ENCODE measurements at regions not wholly inside any gene's neighbourhood (a gene's known extent, or its start where the extent isn't known, plus 50 kb on each side); places are given as distances from the start of the nearest gene placed in this dataset.

DNA sequence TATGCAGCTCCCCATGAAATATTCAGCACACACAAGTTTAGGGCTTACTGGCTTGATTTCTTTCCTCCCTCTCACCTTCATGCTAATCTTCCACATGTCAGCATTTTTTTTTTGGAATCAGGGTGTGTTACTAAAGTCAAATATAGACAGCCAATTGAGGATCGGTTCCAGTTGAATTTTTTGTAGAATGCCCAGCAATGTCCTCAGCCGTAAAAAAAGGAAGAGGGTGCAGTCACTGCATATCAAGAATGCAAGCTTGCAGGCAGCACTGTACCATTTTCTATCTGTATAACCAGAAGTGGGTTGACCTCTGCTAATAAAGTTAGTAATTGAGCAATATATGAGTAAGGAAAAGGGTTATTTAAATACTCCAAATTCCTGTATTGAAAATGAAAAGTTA lies 51.4 kb upstream of the CHMP2B start:
- no peak for DNase-seq

DNA sequence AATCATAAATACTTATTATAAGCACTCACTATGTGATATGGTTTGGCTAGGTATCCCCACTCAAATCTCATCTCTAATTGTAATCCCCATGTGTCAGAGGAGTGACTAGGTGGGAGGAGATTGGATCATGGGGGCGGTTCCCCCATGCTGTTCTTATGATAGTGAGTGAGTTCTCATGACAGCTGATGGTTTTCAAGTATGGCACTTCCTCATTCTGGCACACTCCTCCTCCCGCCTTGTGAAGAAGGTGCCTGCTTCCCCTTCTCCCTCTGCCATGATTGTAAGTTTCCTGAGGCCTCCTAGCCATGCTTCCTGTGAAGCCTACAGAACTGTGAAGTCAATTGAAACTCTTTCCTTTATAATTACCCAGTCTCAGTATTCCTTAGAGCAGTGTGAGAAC lies 53.3 kb upstream of the CHMP2B start:
- no peak for DNase-seq

DNA sequence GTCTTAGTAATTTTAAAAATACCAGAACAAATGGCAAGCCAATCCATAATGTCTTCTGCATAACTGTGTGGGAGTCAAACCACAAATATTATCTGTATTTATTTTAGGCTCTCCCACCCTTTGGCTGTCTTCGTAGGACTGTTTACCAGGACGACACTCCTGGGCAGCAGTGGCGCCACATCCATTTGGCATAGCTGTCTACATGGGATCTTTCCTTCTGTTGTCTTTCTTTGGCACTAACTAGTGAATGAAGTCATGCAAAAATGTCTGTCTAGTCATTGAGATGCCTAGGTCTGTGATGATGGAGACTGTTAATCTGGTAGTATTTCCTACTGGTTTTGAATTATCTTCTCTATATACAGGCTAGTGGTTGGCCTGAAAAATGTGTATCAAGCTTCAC lies 54.0 kb upstream of the CHMP2B start:
- peak; percentile 45 for DNase-seq

DNA sequence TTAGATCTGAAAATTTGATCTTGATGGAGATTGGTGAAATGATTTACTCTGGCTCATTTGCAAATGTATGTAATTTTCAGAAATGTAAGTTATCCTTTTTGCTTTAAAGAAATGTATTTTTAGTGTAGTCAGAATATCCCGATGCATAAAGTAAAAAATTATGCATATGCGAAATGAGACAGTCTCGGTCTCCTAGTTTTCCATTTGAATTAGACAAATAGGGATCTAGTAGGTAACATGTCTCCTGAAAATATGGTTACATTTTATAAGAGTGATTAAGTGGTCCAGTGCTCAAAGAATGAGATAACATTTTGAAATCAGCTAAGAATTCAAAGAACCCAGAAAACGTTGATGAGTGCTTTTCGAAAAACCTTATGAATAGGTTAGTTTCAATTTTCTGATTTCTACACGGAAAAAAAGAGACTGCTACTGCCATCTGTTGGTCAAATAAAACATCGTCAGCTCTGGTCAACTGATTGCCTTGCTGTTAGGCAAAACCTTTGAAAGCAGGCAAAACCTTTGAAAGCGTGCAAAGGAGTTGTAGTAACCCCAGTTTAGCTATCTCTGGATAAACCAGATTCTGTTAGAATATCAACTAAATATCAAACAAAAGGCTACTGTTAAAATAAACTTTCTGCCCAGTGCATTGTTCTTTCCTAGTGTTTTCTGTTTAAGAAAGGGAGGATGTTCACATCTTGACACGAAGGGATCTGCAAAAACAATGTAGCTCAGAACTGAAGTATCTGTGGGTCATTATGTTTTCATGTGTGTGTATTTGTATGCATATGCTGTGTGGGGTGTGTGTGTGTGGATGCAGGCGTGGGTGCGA lies 59.3 kb upstream of the CHMP2B start:
- peak; percentile 30 for DNase-seq

DNA sequence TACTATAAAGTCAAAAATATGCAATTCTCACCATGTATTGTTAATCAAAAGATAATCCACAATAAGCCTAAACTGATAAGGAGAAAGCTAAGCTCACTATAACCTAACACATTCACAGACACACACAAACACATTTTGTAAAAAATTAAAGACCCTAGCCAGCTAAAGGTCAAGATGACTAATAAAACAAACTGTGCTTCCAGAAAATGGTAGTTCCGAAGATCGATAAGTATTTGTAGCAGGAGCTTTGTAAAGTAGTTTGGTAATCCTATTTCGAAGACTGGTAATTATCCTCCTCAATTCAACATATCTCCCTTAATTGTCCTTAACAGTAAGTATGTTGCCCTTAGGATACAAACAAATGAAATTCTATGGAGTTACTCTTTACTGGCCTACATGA lies 62.9 kb upstream of the CHMP2B start:
- no peak for DNase-seq

DNA sequence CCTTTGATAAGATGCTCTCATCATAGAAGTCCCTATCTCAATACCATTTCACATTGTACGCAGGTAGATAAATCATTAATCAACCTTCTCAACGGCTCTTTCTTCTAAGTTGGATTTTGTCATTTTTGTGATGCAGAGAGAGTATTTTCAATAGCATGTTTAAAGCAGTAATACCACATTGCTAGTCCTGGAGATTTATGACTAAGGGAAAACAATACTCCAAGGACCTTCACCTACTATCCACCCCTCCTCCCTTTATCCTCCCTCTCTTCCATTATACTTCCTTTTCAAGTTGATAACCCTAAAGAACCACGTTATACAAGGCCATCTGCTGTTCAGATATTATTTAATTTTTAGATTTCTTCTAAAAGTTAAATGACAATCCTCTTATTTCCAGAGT lies 65.3 kb upstream of the CHMP2B start:
- DNase-seq, result no peak

DNA sequence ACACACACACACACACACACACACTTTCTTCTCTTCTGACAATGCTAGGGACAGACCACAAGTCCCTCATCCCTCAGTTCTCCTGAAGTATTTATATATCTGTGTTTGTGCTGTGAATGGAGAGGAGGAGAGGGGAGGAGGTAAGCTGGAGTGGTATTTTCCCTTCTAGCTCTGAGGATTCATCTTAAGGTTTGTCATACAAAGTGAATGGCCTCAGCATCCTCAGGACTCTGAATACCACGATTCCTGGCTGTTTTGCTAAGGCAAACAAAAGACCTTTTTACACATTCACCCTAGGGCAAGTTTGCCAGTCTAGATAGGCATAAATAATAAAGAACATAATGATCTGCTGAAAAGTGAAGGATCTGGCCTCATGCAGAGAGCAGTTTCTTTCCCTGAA lies 65.7 kb upstream of the CHMP2B start:
- no peak for DNase-seq

DNA sequence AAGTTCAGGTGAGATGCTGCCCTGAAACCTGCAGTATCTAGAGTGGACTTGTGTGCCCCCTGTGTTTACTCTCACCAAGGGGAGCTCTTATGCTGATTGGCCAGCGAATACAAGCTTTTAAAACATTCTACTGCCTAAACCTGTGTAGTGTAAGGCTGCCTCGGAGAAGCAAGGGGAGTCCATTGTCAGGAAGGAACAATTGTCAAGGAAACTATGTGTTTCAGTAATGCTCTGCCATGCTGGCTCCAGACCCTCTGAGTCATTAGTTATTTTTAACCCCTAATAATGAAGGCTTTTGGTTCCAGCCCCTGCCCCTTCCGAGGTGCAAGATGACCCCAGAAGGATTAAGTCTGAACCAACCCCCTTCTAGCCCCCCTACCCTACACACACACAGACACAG lies 66.1 kb upstream of the CHMP2B start:
- DNase-seq, result no peak

DNA sequence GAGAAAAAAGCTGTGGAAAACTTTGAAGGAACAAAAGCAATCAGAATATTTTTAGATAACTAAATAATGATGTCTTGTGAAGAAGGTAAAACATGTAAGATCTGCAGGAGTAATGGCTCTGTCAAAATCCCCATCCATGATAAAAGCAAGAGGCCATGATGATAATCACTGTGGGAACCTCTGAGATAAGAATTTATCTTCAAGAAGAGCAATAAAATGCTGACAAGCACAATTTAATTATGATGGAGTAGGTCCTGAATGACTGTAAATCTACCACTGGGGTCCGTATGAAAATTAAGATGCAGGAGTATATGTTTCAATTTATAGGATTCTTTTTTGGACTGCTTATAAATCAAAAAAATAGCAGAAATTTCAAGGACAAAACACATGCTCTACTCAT lies 68.3 kb upstream of the CHMP2B start:
- no peak for DNase-seq

DNA sequence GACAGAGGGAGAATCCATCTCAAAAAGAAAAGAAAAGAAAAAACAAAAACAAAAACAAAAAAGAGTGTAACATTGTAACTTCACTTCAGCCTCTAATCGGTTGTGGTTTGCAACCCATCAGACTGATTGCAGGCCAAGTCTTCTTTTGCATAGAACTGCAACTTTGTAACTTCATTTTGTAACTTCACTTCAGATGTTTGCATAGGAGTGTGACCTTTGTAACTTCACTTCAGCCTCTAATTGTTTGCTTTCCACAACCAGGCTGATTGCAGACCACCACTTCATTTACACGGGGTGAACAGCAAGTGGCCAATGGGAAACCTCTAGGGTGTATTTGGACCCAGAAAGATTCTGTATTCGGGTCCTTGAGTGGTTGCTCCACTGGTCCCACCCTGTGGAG lies 79.1 kb upstream of the CHMP2B start:
- no peak for DNase-seq

DNA sequence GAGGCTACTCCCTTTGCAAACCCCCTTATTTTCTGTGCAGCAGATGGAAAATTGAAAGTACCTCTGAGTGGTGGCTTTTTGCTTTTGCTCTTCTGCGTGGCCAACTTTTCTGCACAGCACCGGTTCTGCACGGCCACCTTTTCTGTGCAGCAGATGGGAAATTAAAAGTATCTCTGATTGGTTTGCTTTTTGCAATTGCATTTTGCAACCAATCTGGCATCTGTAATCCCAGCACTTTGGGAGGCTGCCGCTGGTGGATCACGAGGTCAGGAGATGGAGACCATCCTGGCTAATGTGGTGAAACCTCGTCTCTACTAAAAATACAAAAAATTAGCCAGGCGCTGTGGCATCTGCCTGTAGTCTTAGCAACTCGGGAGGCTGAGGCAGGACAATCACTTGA lies 79.5 kb upstream of the CHMP2B start:
- no peak for DNase-seq

DNA sequence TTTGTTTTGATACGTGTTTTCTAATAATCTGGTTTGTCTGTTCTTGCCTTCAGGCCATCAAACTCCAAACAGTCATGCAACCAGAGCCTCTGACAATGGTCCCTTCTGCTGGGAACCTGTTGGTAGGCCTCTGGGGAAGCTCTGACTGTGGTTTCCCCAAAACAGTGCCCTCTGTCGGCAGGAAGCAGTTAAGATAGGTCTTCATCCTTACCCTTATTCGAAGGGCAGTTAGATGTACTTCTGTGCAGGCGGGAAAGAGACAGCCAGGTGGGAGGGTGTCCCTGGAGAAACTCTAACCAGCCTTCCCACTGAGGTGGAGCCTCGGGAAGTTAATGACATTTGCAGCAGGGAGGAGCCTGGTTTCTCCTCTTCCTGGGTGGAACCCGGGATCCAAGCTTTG lies 81.6 kb upstream of the CHMP2B start:
- DNase-seq, result peak; percentile 17

DNA sequence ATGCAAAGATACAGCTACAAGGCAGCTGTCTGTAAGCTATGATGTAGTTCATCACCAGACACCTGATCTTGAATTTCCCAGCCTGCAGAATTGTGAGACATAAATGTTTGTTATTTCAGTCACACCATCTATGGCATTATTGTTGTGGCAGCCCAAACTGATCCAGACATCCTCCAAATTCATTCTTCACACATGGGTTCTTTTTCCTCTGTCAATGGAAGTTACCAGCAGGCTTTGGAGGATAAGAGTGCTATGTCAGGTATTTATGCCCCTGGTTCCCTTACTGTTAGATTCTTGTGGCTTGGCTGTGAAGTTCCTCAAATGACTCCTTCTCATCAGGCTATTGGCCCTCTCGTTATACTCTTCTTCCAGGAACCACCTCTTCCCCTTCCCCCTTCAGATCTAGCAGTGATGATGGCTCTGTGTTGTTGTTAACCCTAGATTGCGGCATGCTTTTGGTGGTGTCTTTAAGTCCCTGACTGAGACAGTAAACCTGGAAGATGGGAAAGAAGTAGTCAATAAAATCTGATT lies 91.0 kb upstream of the CHMP2B start:
- no peak for DNase-seq

DNA sequence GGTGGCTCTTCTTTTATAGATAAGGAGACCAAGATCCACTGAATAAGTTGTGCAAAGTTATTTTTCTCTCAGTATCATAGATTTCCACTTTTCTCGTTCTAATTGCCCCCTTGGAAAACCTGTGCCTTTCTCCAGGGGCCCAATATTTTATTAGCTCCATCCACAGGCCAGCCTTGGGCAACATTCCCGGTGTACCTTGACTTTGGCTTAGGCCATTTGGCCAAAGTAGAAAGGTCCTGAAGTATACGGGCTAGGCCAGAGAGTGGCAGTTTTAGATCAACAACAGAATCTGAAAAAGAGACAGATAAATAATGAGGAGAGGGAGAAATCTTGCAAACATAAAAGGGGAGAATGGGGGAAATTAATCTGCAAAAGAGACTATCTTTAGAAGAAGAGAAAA lies 91.7 kb upstream of the CHMP2B start:
- no peak for DNase-seq

DNA sequence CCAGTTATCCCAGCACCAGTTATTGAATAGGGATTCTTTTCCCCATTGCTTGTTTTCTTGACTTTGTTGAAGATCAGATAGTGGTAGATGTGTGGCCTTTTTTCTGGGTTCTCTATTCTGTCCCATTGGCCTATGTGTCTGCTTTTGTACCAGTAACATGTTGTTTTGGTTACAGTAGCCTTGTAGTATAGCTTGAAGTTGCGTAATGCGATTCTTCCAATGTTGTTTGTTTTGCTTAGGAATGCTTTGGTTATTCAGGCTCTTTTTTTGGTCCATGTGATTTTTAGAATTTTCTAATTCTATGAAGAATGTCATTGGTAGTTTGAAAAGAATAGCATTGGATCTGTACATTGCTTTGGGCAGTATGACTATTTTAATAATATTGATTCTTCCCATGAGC lies 94.3 kb upstream of the CHMP2B start:
- DNase-seq, result no peak

DNA sequence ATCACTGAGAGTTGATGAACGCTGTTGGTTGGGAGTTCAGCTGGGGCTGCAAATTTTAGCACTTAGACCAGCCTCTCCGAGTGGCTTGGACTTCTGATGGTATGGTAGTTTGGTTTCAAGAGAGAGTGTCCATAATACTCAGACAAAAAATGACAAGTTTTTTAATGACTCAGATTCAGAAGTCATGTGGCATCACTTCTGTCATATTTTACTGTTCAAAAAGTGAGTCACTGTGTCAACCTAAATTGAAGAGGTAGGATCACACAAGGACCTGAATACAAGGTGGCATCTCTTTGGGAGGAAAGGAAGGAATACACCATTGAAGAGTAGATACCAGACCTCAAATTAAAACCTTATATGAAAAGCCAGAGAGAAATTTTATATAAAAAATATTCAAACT lies 99.1 kb upstream of the CHMP2B start:
- no peak for DNase-seq

DNA sequence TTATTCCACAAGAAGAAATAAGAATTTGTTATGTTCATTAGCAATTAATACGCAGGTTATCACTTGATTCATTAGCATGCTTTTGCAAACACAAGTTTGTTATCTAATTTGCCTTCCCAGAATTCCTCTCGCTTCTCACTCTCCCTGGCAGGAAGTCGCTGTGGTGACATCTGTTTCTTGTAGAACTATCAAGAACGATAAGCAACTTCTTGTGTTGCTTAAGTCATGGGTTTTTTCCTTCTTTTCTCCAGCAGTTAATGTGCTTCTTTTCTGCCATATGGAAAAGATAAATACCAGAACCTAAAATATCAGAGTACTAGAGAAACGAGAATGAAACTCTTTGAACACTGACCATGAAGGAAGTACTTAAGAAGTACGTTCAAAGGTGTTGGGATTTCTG lies 99.8 kb upstream of the CHMP2B start:
- DNase-seq, result no peak

DNA sequence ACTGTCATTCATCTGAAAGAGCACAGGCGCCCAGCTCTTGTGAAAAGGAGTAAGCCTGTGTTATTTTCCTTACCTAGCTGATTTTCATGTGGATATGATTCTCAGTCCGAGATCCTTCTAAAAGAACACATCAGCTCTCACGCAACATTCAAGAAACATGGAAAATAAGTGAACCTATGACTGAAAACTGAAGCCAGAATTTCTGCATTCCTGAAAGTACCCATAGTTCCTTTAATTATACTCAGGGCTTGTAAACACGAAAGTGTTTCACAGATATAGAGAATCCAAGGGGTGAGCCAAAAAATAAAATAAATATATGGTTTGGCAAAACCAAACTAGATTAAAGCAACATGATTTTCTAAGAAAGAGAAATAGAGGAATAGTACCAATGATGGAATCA lies 100.8 kb upstream of the CHMP2B start:
- no peak for DNase-seq

DNA sequence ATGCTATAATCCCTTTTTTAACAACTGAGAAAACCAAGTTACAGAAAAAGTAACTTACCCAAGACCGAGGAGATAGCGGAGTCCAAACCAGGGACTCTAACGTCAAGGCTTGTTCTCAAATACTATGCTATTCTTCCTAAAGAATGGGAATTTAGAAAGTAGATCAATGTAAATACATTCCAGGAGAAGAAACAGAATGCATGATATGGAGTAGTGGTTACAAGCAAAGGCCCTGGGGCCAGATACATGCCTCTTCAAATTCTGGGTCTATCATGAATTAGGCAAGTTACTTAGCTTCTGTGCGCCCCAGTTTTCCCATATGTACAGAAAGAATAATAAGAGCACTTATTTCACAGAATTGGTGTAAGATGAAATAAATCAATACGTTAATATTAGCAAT lies 102.0 kb upstream of the CHMP2B start:
- no peak for DNase-seq

DNA sequence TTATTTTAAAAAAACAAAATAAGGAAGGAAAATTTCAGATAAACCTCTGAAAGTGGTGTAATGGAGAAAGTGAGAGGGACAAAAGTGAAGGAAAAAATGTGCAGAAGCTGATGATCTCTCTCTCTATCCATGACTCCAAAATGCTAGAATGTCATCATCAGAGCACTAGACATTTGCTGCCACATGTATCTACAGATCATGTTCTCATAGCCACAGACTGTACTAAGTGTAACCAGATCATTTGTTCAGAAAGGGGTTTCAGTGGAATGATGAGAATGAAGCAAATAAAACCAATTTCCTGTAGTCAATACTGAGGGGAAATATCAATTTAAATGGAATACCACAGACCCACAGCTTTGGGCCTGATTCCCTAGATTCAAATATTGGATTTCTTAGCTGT lies 104.3 kb upstream of the CHMP2B start:
- no peak for DNase-seq

DNA sequence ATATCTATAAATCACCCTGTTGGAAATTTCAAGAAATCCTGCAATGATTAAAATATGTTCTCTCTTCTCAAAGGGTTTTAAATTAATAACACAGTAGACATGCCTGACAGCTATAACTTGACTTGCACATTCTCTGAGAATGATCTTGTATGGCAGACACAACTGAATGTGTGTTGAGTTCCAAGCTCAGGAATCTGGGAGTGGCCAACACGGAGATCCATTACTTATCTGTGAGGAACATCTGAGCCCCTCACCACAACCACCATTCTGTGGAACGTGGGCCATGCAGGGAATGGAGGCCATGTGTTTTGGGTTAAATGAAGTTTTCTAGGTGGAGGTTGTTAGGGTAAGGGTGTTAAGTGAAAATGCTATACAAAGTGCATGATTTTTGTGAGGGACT lies 105.3 kb upstream of the CHMP2B start:
- no peak for DNase-seq

DNA sequence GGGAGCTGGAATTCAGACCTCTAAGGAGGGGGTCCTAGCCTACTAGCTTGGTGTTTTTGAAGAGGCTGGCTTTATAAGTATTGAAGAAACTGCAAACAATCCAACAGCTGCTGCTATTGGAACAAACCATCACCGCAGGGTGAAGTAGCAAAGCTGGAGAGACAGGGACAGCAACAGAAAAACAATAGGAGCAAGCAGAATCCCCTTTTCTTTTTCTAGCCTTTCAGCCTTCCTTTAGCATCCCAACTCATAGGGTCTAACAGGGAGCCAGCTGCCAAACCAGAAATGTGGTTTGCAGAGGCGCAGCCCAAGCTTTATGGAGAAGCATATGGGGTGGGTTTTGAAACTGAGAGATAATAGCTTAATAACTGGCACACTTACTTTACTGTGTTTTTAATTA lies 106.2 kb upstream of the CHMP2B start:
- no peak for DNase-seq

DNA sequence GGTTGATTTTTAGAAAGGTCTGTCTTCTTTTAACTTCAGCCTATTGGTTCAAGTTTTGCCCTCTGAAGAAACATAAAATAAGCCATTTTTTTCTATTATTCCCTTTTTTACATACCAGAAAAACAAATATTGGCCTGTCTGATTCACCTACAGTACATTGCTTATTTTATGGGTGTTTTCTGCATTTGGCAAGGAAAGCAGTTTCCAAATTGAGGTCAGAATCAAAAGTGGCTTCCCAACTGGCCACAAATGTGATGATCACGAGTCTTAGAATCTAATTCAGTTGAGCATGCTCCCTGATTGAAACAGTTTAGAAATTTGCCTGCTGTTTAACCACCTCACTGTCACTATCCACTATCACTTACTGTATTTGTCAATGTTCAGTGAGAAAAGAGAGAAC lies 106.9 kb upstream of the CHMP2B start:
- no peak for DNase-seq

DNA sequence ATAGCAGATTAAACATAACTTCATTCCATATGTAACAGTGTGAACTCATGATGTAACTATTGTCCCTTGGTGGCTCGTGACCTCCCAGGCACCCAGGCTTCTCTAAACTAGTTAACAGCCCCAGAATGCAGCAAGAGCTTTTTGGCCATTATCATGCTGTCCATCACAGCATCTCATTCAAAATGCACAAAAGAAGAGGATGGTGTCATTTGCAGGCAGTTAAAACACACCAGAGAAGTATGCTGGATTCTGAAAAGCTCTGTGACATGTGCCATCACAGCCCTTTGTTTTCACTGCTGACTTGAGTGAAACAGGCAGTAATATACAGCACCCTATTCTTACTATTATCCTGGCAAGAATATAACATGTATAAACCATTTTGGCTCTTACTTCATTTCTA lies 117.6 kb upstream of the CHMP2B start:
- no peak for DNase-seq
